Psoas muscle (tissue), 7 donors: ENCODE measurements at regions not wholly inside any gene's neighbourhood (a gene's known extent, or its start where the extent isn't known, plus 50 kb on each side); places are given as distances from the start of the nearest gene placed in this dataset.

Experiments used
- ATAC-seq, 4 donors: fragments of 200-7000 bp; cut with Tn5 transposase; one replicate each; pipeline ENCODE4 v1.9.1; 2020; ENCODE audit warnings: moderate library complexity in 3 of 4, mild to moderate bottlenecking in 2 of 4
- DNase-seq, 2 donors: peaks; one replicate each; pipeline ENCODE4 v3.0.0-alpha.2; 2020
- H3K27ac ChIP-seq: fragments of 200-600 bp; one replicate; pipeline ENCODE4 v1.8.0; 2022
- H3K27me3 ChIP-seq, 3 donors: fragments of 200-600 bp in 1 of 3; one replicate each; pipeline versions ENCODE4 v1.6.1 to v1.8.0; 2013 to 2022; ENCODE audit warnings: low read length in 2 of 3, mild to moderate bottlenecking in 2 of 3, moderate library complexity in 1 of 3; ENCODE audit not compliant: insufficient read depth in 3 of 3
- H3K36me3 ChIP-seq, 2 donors: fragments of 200-600 bp in 1 of 2; one replicate each; pipeline versions ENCODE4 v1.6.1 to v1.8.0; 2013 to 2022; ENCODE audit warnings: low read depth in 1 of 2, mild to moderate bottlenecking in 1 of 2, moderate library complexity in 1 of 2; ENCODE audit not compliant: insufficient read depth in 1 of 2
- H3K4me1 ChIP-seq: fragments of 200-600 bp; one replicate; pipeline ENCODE4 v1.8.0; 2022
- H3K4me3 ChIP-seq: fragments of 200-600 bp; one replicate; pipeline ENCODE4 v1.8.0; 2022; ENCODE audit warnings: mild to moderate bottlenecking
- H3K9me3 ChIP-seq: fragments of 200-600 bp; one replicate; pipeline ENCODE4 v1.8.0; 2022
- CTCF ChIP-seq: fragments of 200-600 bp; IDR thresholded peaks from one replicate; pipeline ENCODE4 v1.8.0; 2022; ENCODE audit warnings: antibody characterized with exemption
- WGBS, 3 donors: extraction: QIAGEN DNeasy Blood & Tissue Kit; methylation state at CpG; one replicate each; pipeline versions ENCODE4 v1.1.6 to v1.1.7; 2013; 5-methylcytosine and 5-hydroxymethylcytosine counted together
- intact Hi-C, 2 donors: fragments of 100-400 bp; cut with DNase I; formaldehyde crosslinking; loops; one replicate each; pipeline versions ENCODE4 v1.11.0 to v1.14.2; 2022
- donor health status: healthy with polysubstance abuse.
- donor health status: DM: no; HTN: no; CAD: no; lungs with moderate emphysema.
- donor health status: Bipolar disorder and iron deficiency.
- donor health status: healthy.
- donor health status: DM: yes; HTN: yes; CAD: no.
- donor health status: DM: no; HTN: no; CAD: no.
- donor health status: DM: yes; HTN: yes; CAD: no.

GRCh38 chr2:18218160-18218933 is 339.9 kb downstream of the KCNS3 start:
- intact Hi-C loops, result no loop called here
- Histone ChIP-seq H3K36me3 (no peaks in the 10 kb centered on the region), H3K4me3 (no peak overlapping the region), H3K27ac (no peak overlapping the region), H3K27me3 (no peaks in the 10 kb centered on the region), H3K9me3 (no peaks in the 10 kb centered on the region), H3K4me1 (no peaks in the 10 kb centered on the region)
- ATAC-seq (no peak), DNase-seq (no peak)
- WGBS, 3 donors, result 86 to 89% (median 87%) methylated on average over 7 of the region's 7 CpGs
- no peak for TF ChIP-seq CTCF

- H3K27ac ChIP-seq, result no peak overlapping the region
- intact Hi-C loops, result no loop called here
- no peaks in the 10 kb centered on the region for H3K9me3 ChIP-seq
- H3K36me3 ChIP-seq, result no peaks in the 10 kb centered on the region
- ATAC-seq, result no peak
- H3K27me3 ChIP-seq, result no peaks in the 10 kb centered on the region
- no peak for DNase-seq
- TF ChIP-seq CTCF, result no peak
- no peaks in the 10 kb centered on the region for H3K4me1 ChIP-seq
- no peak overlapping the region for H3K4me3 ChIP-seq
- 89 to 91% (median 89%) methylated on average over 2 of the region's 2 CpGs for WGBS, 3 donors
Measured at GRCh38 chr2:18214936-18215335, 336.5 kb downstream of the KCNS3 start.

- Histone ChIP-seq H3K27me3 (no peaks in the 10 kb centered on the region), H3K36me3 (no peaks in the 10 kb centered on the region), H3K9me3 (no peaks in the 10 kb centered on the region), H3K4me1 (no peaks in the 10 kb centered on the region), H3K27ac (no peak overlapping the region), H3K4me3 (no peak overlapping the region)
- TF ChIP-seq CTCF, result no peak
- no peak for ATAC-seq
- DNase-seq, result no peak
- WGBS, 3 donors, result 82 to 84% (median 82%) methylated on average over 11 of the region's 11 CpGs
- intact Hi-C loops, result no loop called here
Measured at GRCh38 chr2:18213986-18214385, 335.5 kb downstream of the KCNS3 start.

GRCh38 chr2:18209934-18210639 is 331.6 kb downstream of the KCNS3 start:
- TF ChIP-seq CTCF, result no peak
- intact Hi-C loops, result no loop called here
- no peaks in the 10 kb centered on the region for H3K36me3 ChIP-seq
- no peaks in the 10 kb centered on the region for H3K27me3 ChIP-seq
- DNase-seq, result no peak
- 70 to 73% (median 72%) methylated on average over 4 of the region's 4 CpGs for WGBS, 3 donors
- no peaks in the 10 kb centered on the region for H3K9me3 ChIP-seq
- H3K4me1 ChIP-seq, result no peaks in the 10 kb centered on the region
- H3K4me3 ChIP-seq, result no peak overlapping the region
- ATAC-seq, result no peak
- no peak overlapping the region for H3K27ac ChIP-seq
